ENCODE measurements at regions not wholly inside any gene's neighbourhood (a gene's known extent, or its start where the extent isn't known, plus 50 kb on each side); places are given as distances from the start of the nearest gene placed in this dataset.
"Not testable (repeated sequence)": the region's sequence is repeated elsewhere in the genome, so short reads cannot be mapped to it uniquely, and the experiment has no call there.

DNA sequence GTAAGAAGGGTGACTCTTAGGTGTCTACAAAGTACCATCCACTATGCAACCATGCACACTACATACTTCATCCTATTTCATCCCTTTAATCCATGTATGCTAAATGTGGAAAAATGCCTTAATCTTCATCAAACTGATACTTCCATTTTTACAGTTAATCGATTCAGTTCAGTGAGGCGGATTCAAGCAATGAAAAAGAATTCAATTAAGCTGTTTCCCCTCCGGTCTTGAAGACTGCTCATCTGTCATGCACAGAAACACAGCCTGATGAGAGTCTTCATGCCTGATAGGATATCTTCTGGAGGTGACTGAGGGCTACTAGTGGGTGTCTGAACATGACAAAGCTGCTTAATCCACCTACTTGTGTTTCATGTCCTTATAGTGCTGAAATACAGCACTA, 270.6 kb upstream of the ALCAM start:
- no peak for DNase-seq (ENCODE audit: low read depth in 2 of 2)

DNA sequence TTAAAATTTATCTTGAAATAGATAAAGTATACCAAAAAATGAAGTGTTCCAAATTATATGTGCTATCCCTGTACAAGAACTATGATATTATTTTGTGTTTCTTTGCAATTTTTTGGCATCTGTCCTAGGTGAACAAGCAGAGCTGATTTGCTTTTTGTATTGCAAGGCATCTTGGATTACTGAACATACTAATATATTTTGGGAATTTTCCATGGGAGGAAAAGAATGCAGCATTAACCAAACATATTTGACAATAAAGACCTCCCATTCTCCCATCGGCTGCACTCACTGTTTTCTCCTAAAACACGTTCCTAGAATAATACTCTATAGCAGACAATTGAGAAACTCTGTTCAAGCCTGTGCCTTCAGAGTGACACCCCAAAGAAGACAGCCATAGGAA, 265.1 kb upstream of the ALCAM start:
- no peak for DNase-seq (ENCODE audit: low read depth in 2 of 2)

DNA sequence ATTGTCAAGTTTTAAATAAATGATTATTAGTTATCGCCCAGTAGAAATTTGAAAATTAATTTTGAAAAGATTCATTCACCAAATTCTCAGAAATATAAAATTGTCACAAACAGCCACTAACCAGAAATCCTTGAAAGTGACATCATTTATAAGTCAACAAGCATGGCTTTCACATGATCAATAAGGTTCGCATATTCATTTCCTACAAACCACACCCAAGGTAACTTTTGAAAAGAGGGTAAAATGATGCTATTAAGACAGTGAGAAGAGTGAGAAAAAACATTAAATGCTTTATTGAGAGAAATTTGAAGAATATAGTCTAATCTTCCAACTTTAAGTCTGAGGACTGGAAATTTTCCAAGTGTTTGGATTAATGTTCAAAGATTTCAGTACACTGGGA, 263.6 kb upstream of the ALCAM start:
- DNase-seq (ENCODE audit: low read depth in 2 of 2): no peak

DNA sequence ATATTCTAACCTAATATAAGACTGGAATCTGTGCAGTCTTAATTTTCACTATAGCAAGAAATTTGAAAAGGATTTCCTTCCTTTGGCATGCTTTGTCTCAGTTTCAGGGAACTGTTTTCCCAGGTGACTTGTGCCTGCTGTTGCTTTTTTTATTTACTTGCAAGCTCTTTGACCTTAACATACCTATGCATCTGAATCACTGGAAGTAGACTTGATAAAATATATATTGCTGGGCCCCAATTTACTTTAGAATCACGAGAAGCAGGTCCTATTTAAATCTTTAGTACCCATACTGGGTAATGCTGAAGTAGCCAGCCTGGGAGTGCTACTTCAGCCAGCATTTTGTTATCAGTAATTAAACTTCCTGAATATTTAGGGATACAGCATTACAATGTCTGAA, 257.9 kb upstream of the ALCAM start:
- DNase-seq (ENCODE audit: low read depth in 2 of 2): no peak

DNA sequence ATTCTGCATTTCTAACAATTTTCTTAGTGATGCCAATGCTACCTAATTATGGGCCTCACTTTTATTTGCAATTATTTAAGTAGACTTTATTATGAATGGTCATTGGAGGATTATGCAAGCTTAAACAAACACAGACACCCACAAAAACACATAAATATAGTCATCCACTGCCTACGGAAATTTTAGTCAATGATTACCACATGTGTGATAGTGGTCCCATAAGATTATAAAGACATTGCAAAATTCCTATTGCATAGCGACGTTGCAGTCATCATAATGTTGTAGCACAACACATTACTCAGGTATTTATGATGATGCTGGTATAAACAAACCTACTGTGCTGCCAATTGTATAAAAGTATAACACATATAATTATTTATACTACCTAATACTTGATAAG, 247.8 kb upstream of the ALCAM start:
- no peak for DNase-seq (ENCODE audit: low read depth in 2 of 2)

DNA sequence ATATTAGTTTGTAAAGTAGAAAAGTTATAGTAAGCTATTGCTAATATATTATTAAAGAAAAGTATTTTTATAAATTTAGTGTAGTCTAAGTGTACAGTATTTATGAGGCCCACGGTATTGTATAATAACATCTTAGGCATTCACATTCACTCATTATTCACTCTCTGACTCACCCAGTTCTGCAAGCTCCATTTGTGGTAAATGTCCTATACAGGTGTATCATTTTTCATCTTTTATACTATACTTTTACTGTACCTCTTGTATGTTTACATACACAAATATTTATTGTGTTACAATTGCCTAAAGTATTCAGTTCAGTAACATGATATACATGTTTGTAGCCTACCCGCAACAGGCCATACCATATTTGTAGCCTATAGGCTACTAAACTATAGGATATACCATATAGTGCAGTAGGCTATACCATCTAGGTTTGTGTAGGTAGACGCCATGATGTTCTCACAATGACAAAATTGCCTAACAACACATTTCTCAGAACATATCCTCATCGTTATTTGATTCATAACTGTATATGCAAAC, 246.8 kb upstream of the ALCAM start:
- DNase-seq (ENCODE audit: low read depth in 2 of 2): no peak

DNA sequence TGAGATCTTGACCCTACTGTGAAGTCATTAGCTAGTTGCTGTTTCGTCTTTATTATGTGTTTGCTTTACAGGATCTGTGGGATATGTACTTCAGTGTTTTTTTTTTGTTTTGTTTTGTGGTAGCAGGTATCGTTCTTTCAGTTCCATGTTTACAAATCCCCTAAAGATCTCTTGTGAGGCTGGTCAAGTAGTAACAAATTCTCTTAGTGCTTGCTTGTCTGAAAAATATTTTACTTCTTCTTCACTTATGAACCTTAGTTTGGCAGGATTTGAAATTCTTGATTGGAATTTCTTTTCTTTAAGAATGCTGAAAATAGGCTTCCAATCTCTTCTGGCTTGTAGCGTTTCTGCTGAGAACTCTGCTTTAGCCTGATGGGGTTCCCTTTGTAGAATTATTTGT, 235.8 kb upstream of the ALCAM start:
- no peak for DNase-seq (ENCODE audit: low read depth in 2 of 2)

DNA sequence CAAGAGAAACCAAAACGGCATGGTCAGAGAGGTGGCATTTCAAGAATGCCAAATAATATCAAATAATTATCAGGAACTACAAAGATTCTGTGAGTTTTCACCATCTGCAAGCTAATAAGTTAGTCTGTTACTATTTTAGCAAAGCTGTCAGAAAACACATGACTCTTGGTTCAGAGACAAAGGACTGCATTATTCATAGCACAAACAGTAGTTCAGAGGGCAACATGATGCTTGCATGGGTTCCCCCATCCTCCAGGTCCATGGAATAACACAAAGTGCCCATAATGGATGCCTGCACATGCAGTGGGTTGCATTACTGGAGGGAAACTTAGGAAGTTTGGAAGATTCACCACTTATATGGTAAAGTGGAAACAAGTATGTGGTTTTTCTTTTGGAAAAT, 228.8 kb upstream of the ALCAM start:
- DNase-seq (ENCODE audit: low read depth in 2 of 2): no peak

DNA sequence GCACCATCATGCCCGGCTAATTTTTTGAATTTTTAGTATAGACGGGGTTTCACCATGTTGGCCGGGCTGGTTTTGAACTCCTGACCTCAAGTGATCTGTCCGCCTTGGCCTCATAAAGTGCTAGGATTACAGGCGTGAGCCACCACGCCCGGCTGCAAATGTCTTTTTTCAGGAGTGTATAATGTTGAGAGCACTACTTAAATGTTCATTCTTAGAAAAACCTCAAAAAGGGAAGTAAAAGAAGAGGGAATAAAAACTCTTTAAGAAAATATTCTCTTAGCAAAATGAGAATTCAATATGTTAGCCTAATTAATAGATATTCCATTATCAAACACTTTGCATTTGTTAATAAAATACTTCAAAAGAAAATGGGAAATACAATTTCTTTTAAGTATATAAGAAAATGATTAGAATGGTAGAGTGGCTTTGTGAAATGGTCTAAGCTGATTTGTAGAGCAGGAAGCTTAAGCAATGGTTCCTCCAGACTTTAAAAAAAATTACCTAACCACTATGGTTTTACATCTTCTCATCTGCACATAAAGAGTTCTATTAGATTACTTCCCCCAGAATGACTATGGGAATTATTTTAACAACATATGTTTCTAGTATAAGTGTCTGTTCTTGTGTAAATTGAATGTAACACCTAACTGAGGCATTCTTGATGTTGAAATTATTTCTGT, 226.7 kb upstream of the ALCAM start:
- DNase-seq (ENCODE audit: low read depth in 2 of 2): no peak

DNA sequence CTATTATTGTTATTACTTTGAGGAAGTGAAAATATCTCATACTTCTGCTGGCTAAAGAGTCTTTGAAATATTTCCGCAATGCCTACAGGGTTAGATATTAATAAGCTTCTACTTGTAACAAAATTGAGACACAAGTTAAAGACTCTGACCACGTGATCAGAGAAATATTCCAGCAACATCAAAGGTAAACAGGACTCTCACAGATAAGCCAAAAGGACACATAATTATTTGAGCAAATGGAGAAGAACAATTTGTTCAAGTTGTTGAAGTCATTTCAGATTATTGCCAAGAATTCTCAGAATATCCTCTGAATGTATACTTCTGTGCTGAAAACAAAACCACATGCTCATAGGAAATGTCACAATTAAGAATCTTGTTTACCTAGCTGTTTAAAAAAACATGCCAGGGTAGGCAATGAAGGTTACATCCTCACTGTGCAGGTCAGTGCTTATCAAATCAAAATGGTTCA, 225.8 kb upstream of the ALCAM start:
- DNase-seq (ENCODE audit: low read depth in 2 of 2): no peak

DNA sequence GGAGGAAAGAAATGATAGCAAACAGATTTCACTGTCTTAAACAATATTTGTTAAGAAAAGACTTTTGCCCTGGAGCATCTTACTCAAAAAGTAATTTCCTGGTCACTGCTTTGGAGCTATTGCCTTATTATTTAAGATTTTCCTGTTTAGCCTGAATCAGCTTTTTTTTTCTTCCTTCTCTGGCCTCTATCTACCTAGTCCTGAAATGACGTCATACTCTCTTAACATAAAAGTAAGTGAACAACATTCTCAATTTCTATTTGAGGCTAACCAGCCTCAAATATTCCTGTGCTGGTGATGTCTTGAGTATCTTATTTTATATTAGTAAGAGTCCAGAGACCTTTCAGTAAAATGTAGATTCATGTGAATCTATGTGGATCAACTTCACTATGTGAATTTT, 221.9 kb upstream of the ALCAM start:
- DNase-seq (ENCODE audit: low read depth in 2 of 2): no peak

DNA sequence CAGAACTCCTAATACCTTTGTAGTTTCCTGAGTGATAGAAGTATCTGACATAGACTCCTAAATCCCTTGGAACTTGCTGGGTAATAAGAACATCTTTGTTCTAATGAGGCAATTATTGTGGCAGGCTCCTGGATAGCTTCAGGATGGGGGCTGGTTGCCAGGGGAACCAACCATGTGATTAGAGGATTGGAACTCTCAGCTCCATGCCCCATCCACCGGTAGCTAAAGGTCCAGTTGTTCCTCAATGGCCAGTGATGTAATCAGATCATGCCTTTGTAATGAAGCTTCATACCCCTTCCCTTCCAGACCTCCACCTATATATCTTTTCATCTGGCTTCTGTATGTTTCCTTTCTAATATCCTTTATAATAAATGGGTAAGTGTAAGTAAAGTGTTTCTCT, 221.2 kb upstream of the ALCAM start:
- no peak for DNase-seq (ENCODE audit: low read depth in 2 of 2)

DNA sequence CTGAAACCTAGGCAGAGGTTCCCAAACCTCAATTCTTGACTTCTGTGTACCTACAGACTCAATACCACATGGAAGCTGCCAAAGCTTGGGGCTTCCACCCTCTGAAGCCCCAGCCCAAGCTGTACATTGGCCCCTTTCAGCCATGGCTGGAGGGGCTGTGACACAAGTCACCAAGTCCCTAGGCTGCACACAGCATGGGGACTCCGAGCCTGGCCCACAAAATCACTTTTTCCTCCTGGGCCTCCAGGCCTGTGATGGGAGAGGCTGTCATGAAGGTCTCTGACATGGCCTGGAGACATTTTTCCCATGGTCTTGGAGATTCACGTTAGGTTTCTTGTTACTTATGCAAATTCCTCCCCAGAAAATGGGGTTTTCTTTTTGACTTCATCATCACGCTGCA, 217.5 kb upstream of the ALCAM start:
- not testable (repeated sequence) for DNase-seq (ENCODE audit: low read depth in 2 of 2)

DNA sequence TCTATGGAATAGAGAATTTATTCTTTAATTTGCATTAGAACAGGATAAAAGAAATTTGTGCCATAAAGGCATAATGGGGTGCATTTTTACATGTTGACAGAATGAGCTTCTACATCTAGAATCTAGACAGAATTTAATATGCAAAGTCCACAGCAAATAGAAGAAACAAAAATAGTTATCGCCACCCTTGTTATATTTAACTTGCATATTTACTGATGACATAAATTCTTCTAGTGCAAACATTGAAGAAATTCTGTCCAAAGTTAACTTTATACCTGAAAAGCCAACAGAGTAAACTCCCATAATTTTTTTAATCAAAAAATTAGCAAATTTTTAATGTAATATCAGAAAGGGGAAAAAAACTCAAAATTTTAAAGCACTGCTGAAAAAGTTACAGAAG, 213.7 kb upstream of the ALCAM start:
- DNase-seq (ENCODE audit: low read depth in 2 of 2): no peak

DNA sequence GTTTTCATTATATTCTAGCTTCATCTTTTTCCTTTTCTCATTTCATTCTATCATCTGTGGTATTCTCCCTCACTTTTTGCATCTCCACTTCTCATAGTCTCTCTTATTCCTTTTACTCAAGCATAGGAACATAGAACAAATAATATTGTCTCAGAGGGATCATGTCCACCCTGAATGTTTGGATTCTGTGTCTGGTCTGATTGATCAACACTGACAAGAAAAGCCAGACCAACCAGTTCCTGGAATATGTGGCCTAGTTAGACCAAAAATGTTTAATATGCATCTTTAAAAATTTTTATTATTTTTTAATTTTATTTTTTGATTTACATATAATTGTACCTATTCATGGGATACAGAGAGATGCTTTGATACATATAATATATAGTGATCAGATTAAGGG, 212.0 kb upstream of the ALCAM start:
- DNase-seq (ENCODE audit: low read depth in 2 of 2): no peak

DNA sequence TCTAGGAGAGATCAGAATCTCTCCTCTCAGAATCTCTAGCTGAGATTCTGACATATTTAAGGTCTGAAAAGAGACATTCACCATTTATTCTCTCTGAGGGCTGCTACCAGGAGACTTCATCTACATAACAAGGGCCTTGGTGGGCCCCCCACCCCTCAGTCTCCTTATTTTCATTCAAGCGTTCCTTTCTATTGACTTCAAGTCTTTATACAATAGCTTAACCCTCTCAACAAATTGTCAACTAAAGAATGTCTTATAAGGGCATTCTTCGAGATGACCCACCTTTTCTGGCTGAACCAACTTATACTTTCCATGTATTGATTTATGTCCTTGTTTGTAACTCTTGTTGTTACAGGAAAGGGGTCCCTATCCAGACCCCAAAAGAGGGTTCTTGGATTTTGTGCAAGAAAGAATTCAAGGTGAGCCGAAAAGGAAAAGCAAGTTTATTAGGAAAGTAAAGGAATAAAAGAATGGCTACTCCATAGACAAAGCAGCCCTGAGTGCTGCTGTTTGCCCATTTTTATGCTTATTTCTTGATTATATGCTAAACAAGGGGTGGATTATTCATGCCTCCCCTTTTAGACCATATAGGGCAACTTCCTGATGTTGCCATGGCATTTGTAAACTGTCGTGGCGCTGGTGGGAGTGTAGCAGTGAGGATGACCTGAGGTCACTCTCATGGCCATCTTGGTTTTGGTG, 209.5 kb upstream of the ALCAM start:
- DNase-seq (ENCODE audit: low read depth in 2 of 2): no peak

DNA sequence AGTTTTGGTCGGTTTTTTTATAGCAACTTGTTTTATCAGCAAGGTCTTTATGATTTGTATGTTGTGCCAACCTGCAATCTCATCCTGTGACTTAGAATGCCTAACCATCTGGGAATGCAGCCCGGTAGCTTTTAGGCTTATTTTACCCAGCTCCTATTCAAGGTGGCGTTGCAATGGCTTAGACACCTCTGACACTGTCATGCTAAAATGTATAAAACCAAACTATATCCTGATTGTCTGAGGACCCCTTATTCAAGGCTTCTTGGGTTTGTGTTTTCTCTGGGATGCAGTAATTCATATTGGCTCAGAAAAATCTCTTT, 209.0 kb upstream of the ALCAM start:
- DNase-seq (ENCODE audit: low read depth in 2 of 2): no peak

DNA sequence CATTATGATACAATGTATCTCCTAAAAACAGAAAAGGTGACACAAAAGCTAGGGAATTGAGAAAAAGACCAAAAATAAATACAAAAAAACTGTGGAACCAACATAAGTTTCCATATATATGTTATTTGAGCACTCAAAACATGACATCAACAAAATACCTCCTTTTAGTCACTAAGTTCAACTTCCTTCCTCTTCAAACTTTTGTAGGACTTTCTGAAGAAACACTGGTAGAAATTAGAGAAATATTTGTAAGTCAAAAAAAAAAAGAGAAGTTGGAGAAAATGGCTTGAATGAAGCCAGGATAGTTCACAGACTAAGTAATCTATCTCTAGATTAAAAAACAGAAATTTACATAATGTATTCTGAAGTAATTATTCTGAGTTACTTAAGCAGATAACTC, 208.4 kb upstream of the ALCAM start:
- no peak for DNase-seq (ENCODE audit: low read depth in 2 of 2)

DNA sequence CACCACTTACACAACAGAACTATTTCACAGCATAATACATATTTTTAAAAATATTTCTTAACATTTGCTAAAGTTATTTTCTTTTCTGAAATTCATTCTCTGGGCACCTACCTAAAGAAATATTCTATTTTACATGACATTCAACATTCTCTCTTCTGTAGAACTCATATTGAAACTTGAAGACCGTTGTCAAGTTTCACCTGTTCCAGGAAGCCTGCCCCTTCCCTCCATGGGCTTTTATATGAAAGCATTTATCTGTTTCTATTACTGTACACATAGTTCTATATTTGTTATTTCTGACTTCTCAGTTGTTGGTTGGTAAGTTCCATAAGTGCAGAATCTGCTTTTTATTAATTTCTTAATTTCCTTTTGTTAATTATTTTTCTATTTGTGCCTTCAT, 204.3 kb upstream of the ALCAM start:
- DNase-seq (ENCODE audit: low read depth in 2 of 2): no peak

DNA sequence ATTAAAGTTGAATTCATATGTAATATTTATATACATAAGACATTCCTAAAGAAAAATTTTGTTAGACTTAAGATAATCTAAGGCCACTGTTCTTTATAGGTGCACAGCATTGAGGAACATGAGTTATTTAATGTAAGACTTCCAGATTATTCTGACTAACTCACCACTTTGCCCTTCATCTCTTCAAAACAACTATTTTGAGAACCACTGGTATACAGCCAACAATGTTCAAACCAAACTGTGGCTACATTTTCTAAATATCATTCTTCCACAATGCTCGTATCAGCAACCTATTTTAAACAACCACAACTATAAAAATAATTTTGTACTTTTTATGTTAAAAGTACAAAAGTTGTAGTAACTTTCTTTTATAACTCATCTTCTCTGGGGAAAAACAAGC, 199.8 kb upstream of the ALCAM start:
- DNase-seq (ENCODE audit: low read depth in 2 of 2): no peak

DNA sequence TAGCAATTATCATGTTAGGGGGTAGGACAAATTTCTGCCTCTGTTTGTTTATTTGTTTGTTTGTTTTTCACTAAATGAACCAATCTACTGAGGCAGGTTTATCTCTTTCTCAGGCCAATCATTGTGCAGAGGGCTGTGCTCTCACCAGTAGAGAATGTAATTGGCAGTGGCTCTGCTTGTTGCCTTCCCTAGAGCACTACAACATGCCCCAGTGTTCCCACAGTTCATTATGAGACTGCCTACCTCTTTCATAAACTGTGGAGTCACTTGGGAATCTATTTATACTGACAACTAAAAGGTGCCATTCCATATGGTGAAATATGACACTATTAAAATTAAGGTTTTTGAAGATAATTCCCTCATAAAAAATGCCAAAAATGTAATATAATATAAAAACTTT, 196.3 kb upstream of the ALCAM start:
- DNase-seq (ENCODE audit: low read depth in 2 of 2): no peak

DNA sequence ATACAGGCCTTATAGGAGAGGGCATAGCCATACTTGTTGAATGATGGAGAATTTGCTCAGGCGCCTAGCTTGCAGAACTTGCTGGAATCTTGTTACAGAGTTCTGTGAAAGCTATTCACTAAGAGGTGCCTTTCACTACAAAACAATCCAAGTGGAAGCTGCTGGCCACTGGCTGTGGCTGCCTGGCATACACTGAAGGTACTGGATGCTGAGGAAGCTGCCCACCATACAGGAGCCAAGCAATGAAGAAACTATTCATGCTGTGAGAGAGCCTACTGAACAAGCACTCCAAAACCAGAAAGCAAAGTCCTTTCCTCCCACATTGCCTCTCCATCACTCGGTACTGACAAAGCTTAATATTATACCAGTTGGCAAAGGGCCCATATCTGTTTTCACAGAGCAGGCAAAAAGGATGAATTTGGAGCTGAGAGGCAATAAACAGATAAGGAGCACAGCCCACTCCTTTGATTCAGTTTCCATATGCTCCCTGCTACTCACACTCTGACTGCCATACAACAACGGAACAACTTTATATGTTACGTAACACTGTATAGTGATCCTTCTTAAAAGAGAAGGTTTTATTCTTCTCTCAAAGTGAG, 192.6 kb upstream of the ALCAM start:
- DNase-seq (ENCODE audit: low read depth in 2 of 2): no peak

DNA sequence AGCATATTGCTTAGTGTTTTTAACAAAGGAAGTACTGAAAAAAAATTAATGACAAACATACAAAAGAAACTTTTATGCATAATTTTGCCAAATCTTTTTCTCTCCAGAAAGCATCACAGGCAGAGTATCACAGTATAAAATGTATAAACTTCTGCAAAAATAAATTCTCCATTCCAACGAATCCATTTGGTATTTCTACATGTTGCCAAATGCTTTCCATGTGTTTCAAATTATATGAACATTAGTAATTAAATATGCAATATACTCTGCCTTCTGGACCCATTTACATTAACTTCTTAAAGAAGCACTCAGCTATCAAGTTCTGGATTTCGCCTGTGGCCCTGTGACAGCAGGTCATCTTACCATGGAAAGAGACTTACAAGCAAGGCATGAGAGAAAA, 189.1 kb upstream of the ALCAM start:
- DNase-seq (ENCODE audit: low read depth in 2 of 2): no peak

All from activated CD4-positive, alpha-beta T cell treated with anti-CD3 and anti-CD28 coated beads for 24 hours (primary cell).